ENCODE measurements at regions not wholly inside any gene's neighbourhood (a gene's known extent, or its start where the extent isn't known, plus 50 kb on each side); places are given as distances from the start of the nearest gene placed in this dataset.
"Not testable (repeated sequence)": the region's sequence is repeated elsewhere in the genome, so short reads cannot be mapped to it uniquely, and the experiment has no call there.

DNA sequence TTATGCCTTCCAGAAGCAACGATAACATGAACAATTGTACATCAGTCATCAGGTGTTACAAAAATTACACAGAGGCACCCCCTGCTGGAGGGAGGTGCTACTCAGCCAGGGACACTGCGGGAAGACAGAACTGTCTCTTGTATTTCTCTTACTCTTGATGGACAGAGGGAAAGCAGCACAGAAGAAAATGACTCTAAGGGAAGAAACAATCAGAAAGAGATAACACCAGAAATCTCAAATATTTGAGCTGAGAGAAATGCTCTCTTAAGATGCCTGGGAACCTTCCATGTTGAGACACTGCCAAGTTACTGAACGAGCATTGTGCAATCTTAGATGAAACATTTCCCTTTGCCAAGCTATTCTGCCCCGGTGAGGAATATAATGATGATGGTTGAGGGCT lies 227.6 kb upstream of the NPSR1 start:
- DNase-seq (ENCODE audit: low read depth): peak; percentile 57
- TF ChIP-seq, protein P1, sequence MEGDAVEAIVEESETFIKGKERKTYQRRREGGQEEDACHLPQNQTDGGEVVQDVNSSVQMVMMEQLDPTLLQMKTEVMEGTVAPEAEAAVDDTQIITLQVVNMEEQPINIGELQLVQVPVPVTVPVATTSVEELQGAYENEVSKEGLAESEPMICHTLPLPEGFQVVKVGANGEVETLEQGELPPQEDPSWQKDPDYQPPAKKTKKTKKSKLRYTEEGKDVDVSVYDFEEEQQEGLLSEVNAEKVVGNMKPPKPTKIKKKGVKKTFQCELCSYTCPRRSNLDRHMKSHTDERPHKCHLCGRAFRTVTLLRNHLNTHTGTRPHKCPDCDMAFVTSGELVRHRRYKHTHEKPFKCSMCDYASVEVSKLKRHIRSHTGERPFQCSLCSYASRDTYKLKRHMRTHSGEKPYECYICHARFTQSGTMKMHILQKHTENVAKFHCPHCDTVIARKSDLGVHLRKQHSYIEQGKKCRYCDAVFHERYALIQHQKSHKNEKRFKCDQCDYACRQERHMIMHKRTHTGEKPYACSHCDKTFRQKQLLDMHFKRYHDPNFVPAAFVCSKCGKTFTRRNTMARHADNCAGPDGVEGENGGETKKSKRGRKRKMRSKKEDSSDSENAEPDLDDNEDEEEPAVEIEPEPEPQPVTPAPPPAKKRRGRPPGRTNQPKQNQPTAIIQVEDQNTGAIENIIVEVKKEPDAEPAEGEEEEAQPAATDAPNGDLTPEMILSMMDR (conservative IDR thresholded peaks at IDR 0.05; ENCODE audit: control insufficient read depth, insufficient read depth, low read depth, low read length): peak; percentile 50
- no peak overlapping the region for H3K4me3 ChIP-seq (ENCODE audit: control insufficient read depth, low read depth, low read length)

DNA sequence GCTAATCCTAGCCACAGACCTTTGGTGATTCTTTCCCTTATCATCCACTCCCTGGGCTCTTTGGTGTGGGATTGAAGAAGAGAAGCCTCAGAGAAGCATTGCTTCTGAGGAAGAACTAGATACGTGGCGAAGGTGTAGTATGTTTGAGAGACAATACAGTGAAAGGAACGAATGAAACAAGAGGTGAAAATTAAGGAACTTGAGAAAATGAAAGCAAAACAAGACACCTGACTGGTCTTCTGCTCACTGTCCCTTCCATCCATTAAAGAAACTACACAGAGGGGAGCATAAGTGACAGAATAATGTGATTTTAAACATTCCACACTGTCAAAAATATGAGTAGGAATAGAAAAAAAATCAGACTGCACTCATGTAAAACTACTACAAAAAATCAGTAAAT lies 219.6 kb upstream of the NPSR1 start:
- DNase-seq (ENCODE audit: low read depth): no peak
- TF ChIP-seq, protein P1 (conservative IDR thresholded peaks at IDR 0.05; ENCODE audit: control insufficient read depth, insufficient read depth, low read depth, low read length): no peak
- no peak overlapping the region for H3K4me3 ChIP-seq (ENCODE audit: control insufficient read depth, low read depth, low read length)

DNA sequence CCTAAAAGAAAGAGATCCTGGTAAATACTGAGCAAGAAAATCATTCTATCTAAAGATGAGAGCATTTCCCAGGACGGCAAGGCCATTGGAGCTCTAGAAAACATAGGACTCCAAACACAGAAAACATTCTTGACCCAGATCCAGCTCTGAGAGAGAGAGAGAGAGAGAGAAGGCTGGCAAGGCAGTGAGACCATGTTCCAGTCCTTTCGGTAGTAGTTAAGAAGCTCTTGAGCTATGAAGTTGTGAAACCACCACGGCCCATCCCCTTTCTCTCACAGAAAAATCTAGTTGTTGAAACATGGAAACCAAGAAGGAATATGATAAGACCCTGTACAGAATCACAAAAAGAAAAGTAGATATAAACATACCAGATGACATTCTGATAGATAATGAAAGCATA lies 212.4 kb upstream of the NPSR1 start:
- TF ChIP-seq, protein P1 (conservative IDR thresholded peaks at IDR 0.05; ENCODE audit: control insufficient read depth, insufficient read depth, low read depth, low read length): no peak
- no peak overlapping the region for H3K4me3 ChIP-seq (ENCODE audit: control insufficient read depth, low read depth, low read length)
- DNase-seq (ENCODE audit: low read depth): no peak

DNA sequence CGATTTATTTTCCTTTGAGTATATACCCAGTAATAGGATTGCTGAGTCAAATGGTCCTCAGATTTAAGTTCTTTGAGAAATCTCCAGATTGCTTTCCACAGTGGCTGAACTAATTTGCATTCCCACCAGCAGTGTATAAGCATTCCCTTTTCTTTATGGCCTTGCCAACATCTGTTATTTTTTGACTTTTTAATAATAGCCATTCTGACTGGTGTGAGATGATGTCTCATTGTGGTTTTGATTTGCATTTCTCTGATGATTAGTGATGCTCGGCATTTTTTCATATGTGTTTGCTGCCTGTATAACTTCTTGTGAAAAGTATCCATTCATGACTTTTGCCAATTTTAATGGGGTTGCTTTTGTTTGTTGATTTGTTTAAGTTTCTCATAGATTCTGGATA lies 209.5 kb upstream of the NPSR1 start:
- H3K4me3 ChIP-seq (ENCODE audit: control insufficient read depth, low read depth, low read length); DNase-seq (ENCODE audit: low read depth): not testable (repeated sequence)

DNA sequence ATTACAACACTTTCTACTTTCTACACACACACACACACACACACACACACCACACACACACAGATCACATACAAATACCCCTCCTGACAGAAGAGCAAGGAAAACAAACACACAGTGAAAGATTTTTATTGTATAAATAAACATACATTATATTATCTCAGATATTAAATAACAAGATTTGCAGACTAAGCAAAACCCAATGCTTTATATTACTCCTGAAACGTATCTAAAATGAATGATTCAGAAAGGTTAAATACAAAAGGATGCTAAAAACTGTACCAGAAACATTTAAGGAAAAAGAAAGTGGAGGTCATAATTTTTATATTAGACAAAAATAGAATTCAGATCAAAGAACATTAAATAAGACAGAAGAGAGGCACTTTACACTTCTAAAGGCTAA lies 208.3 kb upstream of the NPSR1 start:
- no peak overlapping the region for H3K4me3 ChIP-seq (ENCODE audit: control insufficient read depth, low read depth, low read length)
- no peak for DNase-seq (ENCODE audit: low read depth)
- TF ChIP-seq, protein P1 (conservative IDR thresholded peaks at IDR 0.05; ENCODE audit: control insufficient read depth, insufficient read depth, low read depth, low read length): no peak

DNA sequence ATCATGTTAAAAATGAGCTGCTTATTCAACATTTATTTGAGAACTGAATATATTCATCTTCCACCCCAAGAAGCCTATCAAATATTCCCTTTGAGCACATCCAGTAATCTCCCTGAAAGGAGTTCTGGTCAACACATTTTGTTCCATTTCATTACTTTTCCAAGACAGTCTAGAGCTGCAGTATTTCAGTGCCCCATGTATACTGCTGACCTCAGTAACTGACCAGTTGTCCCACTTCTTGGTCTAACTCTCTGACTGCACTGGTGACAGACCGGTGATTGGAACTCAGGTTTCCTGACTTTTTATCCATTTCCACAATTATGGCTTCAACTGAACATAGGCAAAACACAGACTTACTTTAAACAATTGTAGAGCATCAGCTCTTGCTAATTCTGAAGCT lies 206.8 kb upstream of the NPSR1 start:
- no peak for DNase-seq (ENCODE audit: low read depth)
- TF ChIP-seq, protein P1 (conservative IDR thresholded peaks at IDR 0.05; ENCODE audit: control insufficient read depth, insufficient read depth, low read depth, low read length): no peak

DNA sequence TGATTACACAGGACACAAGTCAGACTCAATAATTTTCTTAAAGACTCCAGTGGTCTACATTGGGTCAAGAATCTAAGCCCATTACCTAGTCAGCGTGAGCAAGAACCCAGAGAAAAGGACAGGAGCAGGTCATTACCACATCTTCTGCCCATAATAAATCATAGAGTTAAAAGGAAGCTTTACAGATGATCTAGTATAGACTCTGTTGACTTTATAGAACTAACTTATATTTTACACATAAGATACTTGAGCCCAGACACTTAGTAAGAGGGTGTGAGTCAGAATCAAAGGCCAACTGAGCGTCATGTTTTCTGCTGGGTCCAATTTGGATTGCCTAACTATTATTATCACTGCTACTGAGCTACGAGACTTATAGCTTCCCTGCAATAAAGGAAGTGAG lies 206.1 kb upstream of the NPSR1 start:
- H3K4me3 ChIP-seq (ENCODE audit: control insufficient read depth, low read depth, low read length): no peak overlapping the region
- TF ChIP-seq, protein P1 (conservative IDR thresholded peaks at IDR 0.05; ENCODE audit: control insufficient read depth, insufficient read depth, low read depth, low read length): no peak
- peak; percentile 20 for DNase-seq (ENCODE audit: low read depth)

More for the DNA sequence above, 206.8 kb upstream of the NPSR1 start:
- no peak overlapping the region for H3K4me3 ChIP-seq (ENCODE audit: control insufficient read depth, low read depth, low read length)

Measured in fibroblast of mammary gland (primary cell).